Endothelial cell of umbilical vein (primary cell): ENCODE measurements at regions not wholly inside any gene's neighbourhood (a gene's known extent, or its start where the extent isn't known, plus 50 kb on each side); places are given as distances from the start of the nearest gene placed in this dataset.

ENCODE experiments used
- BruUV-seq: library from RNA; stranded (reverse); fragments of 400-500 nt; replicated peaks from 2 replicates; lab custom pipeline; 2021; lab: Mats Ljungman, UMichigan
- CTCF ChIA-PET: fragments of 300-600, 350-600 bp; sonication (Branson Sonifier 250); formaldehyde crosslinking; loops from one replicate; lab custom pipeline; 2021; ENCODE audit warnings: antibody characterized with exemption, inconsistent platforms; lab: Charles Lee
- POLR2A ChIA-PET: fragments of 300-600, 350-600 bp; sonication (Branson Sonifier 250); formaldehyde crosslinking; loops from one replicate; lab custom pipeline; 2021; ENCODE audit warnings: antibody characterized with exemption, inconsistent platforms; lab: Charles Lee
- DNase-seq: peaks from one replicate; pipeline ENCODE4 v3.0.0-alpha.2; 2011; ENCODE audit warnings: low read depth, low spot score
- FAIRE-seq: peaks from 2 replicates; lab custom pipeline; 2011; peaks lifted over from hg19 to GRCh38; lab: Jason Lieb, UNC
- H2AFZ ChIP-seq: 2 replicates; pipeline ENCODE4 v1.6.0; 2012; ENCODE audit warnings: low read depth, low read length, control low read depth, inconsistent platforms
- H3K27ac ChIP-seq: 2 replicates; pipeline ENCODE4 v1.5.1; 2011; ENCODE audit warnings: low read depth, mild to moderate bottlenecking, control low read depth, low read length, moderate library complexity; ENCODE audit not compliant: insufficient read depth
- H3K27me3 ChIP-seq, 2 experiments: 2 replicates each; pipeline versions ENCODE4 v1.6.0 to v1.6.1; 2011; ENCODE audit warnings: low read length in 2 of 2, mixed read lengths in 1 of 2; ENCODE audit not compliant: control insufficient read depth in 2 of 2, insufficient read depth in 2 of 2
- H3K36me3 ChIP-seq, 2 experiments: 2 replicates in 1 of 2; 3 replicates in 1 of 2; pipeline ENCODE4 v1.5.1; 2011; ENCODE audit warnings: low read length in 2 of 2, mild to moderate bottlenecking in 1 of 2, moderate library complexity in 1 of 2; ENCODE audit not compliant: control insufficient read depth in 2 of 2, insufficient read depth in 2 of 2; ENCODE audit errors: extremely low read depth in 1 of 2
- H3K4me1 ChIP-seq: 3 replicates; pipeline ENCODE4 v1.5.1; 2011; ENCODE audit warnings: mild to moderate bottlenecking, low read length; ENCODE audit not compliant: control insufficient read depth, insufficient read depth; ENCODE audit errors: extremely low read depth
- H3K4me2 ChIP-seq: 2 replicates; pipeline ENCODE4 v1.6.1; 2011; ENCODE audit warnings: low read length, control low read depth, mixed read lengths; ENCODE audit not compliant: insufficient read depth
- H3K4me3 ChIP-seq, 3 experiments: fragments of 200-600 bp in 1 of 3; sonication (generic), shearing (Covaris generic) in 1 of 3; replicated peaks in 1 of 3; 2 replicates each; pipeline ENCODE4 v1.5.1; 2011 to 2016; ENCODE audit warnings: control low read depth in 3 of 3, low read length in 3 of 3, mild to moderate bottlenecking in 2 of 3, inconsistent platforms in 1 of 3, low read depth in 1 of 3, moderate library complexity in 1 of 3; ENCODE audit not compliant: insufficient read depth in 1 of 3
- H3K79me2 ChIP-seq: 2 replicates; pipeline ENCODE4 v1.6.0; 2012; ENCODE audit warnings: low read length, inconsistent platforms; ENCODE audit not compliant: control insufficient read depth, insufficient read depth
- H3K9ac ChIP-seq: replicated peaks from 2 replicates; pipeline ENCODE3; 2011; ENCODE audit warnings: low read length, control low read depth; ENCODE audit not compliant: insufficient read depth; ENCODE audit errors: extremely low read depth
- H3K9me1 ChIP-seq: replicated peaks from 3 replicates; pipeline ENCODE4 v1.6.0; 2011; ENCODE audit warnings: mild to moderate bottlenecking, low read length; ENCODE audit not compliant: control insufficient read depth, insufficient read depth; ENCODE audit errors: extremely low read depth
- H3K9me3 ChIP-seq: replicated peaks from 2 replicates; pipeline ENCODE4 v1.5.1; 2012; ENCODE audit warnings: low read length, inconsistent platforms; ENCODE audit not compliant: control insufficient read depth, insufficient read depth
- H4K20me1 ChIP-seq: replicated peaks from 2 replicates; pipeline ENCODE3; 2011; ENCODE audit warnings: mild to moderate bottlenecking, low read length; ENCODE audit not compliant: control insufficient read depth, insufficient read depth; ENCODE audit errors: extremely low read depth
- EZH2 ChIP-seq: IDR thresholded peaks from 2 replicates; pipeline ENCODE4 v1.6.1; 2012; ENCODE audit warnings: borderline replicate concordance, low read depth, mild to moderate bottlenecking, moderate library complexity, low read length, inconsistent platforms; ENCODE audit not compliant: severe bottlenecking
- FOS ChIP-seq: IDR thresholded peaks from 2 replicates; pipeline ENCODE4 v1.6.1; 2011; ENCODE audit warnings: mild to moderate bottlenecking, low read length, moderate library complexity, borderline replicate concordance; ENCODE audit not compliant: insufficient read depth
- GATA2 ChIP-seq: IDR thresholded peaks from 2 replicates; pipeline ENCODE4 v1.7.0; 2011; ENCODE audit warnings: low read depth, mild to moderate bottlenecking, moderate library complexity, mixed read lengths, low read length; ENCODE audit not compliant: insufficient read length, insufficient read depth
- JUN ChIP-seq: IDR thresholded peaks from 2 replicates; pipeline ENCODE4 v1.6.1; 2011; ENCODE audit warnings: borderline replicate concordance, low read depth; ENCODE audit not compliant: insufficient read length, insufficient read depth
- MAX ChIP-seq: IDR thresholded peaks from 2 replicates; pipeline ENCODE4 v1.6.1; 2011; ENCODE audit not compliant: insufficient read depth, insufficient read length
- MYC ChIP-seq: IDR thresholded peaks from one replicate; pipeline ENCODE4 v1.6.1; 2011; ENCODE audit warnings: mild to moderate bottlenecking, low read depth, low read length
- POLR2A ChIP-seq: IDR thresholded peaks from 2 replicates; pipeline ENCODE4 v1.6.1; 2012; ENCODE audit warnings: low read depth, mild to moderate bottlenecking, control low read depth, low read length
- POLR2AphosphoS5 ChIP-seq: IDR thresholded peaks from 2 replicates; pipeline ENCODE4 v1.6.1; 2012; ENCODE audit warnings: low read depth, mild to moderate bottlenecking, control low read depth, low read length, moderate library complexity; ENCODE audit not compliant: insufficient read depth
- dilution Hi-C: fragments of 300-500 bp; cut with MboI; formaldehyde crosslinking; loops from one replicate; pipeline ENCODE4 v1.15.0; 2019; ENCODE audit warnings: low sequenced_read_pairs; ENCODE audit not compliant: extremely low pct_ligation_motif_present
- intact Hi-C: fragments of 100-400 bp; cut with micrococcal nuclease; formaldehyde crosslinking; loops from one replicate; pipeline ENCODE4 v1.10.0; 2022
- TF ChIP-seq, protein P1 (sequence below), 2 donors: IDR thresholded peaks; 1 replicate in 1 of 2; 2 replicates in 1 of 2; pipeline ENCODE4 v1.5.1; 2011; ENCODE audit warnings: low read length in 2 of 2, mild to moderate bottlenecking in 2 of 2, moderate library complexity in 2 of 2, control low read depth in 1 of 2, inconsistent platforms in 1 of 2, low read depth in 1 of 2; ENCODE audit not compliant: insufficient read depth in 1 of 2; ENCODE audit errors: extremely low read depth in 1 of 2

DNA sequence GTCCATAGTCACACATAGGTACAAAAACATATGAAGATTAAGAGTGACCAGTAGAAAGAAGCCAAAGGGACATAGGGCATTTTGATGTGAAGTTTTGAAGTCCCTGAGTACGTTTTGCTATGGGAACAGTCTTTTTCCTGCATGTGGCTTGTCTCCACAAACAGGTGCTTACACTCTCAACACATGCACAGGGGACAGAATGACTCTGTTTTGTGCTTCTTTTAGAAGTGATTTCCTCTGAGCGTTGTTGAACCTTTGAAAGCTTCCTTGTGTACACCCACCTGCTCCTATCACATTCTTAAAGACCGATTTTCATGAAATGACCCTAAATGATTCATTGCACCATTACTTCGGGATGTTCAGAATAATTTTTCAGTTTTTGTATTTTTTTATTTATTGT lies 338.8 kb upstream of the CDH4 start:
- CTCF ChIA-PET, result no interaction called here

More for the DNA sequence above, 338.8 kb upstream of the CDH4 start:
- Histone ChIP-seq H3K9me3 (peaks cover 4% of the 10 kb centered on the region), H3K27ac (no peak overlapping the region), H3K4me3 (no peak overlapping the region), H3K9me1 (no peaks in the 10 kb centered on the region), H3K9ac (no peak overlapping the region), H3K36me3 (no peaks in the 10 kb centered on the region), H2AFZ (no peak overlapping the region), H3K27me3 (no peaks in the 10 kb centered on the region), H3K4me1 (no peaks in the 10 kb centered on the region), H3K4me2 (no peak overlapping the region), H3K79me2 (no peaks in the 10 kb centered on the region), H4K20me1 (no peaks in the 10 kb centered on the region)
- TF ChIP-seq MAX (no peak), FOS (no peak), POLR2A (no peak), MYC (no peak), JUN (no peak), POLR2AphosphoS5 (no peak), EZH2 (no peak), GATA2 (no peak)
- TF ChIP-seq, protein P1, sequence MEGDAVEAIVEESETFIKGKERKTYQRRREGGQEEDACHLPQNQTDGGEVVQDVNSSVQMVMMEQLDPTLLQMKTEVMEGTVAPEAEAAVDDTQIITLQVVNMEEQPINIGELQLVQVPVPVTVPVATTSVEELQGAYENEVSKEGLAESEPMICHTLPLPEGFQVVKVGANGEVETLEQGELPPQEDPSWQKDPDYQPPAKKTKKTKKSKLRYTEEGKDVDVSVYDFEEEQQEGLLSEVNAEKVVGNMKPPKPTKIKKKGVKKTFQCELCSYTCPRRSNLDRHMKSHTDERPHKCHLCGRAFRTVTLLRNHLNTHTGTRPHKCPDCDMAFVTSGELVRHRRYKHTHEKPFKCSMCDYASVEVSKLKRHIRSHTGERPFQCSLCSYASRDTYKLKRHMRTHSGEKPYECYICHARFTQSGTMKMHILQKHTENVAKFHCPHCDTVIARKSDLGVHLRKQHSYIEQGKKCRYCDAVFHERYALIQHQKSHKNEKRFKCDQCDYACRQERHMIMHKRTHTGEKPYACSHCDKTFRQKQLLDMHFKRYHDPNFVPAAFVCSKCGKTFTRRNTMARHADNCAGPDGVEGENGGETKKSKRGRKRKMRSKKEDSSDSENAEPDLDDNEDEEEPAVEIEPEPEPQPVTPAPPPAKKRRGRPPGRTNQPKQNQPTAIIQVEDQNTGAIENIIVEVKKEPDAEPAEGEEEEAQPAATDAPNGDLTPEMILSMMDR (IDR thresholded peaks at IDR 0.05; ENCODE audit: extremely low read depth in 1 of 2, insufficient read depth in 1 of 2, low read depth in 1 of 2, low read length in 2 of 2), result no peak
- intact Hi-C loops (no loop called here), dilution Hi-C loops (no loop called here)
- POLR2A ChIA-PET, result no interaction called here
- DNase-seq (no peak), FAIRE-seq (no peak)
- no TSS peak for BruUV-seq
